AG04450 (cell line): ENCODE measurements at regions not wholly inside any gene's neighbourhood (a gene's known extent, or its start where the extent isn't known, plus 50 kb on each side); places are given as distances from the start of the nearest gene placed in this dataset.

Source experiments
- CTCF ChIA-PET: fragments of 300-600, 350-600 bp; formaldehyde crosslinking; extraction: SDS; loops from one replicate; lab custom pipeline; 2022; ENCODE audit warnings: antibody characterized with exemption, inconsistent platforms; lab: Charles Lee
- POLR2A ChIA-PET: fragments of 350-600 bp; formaldehyde crosslinking; extraction: SDS; loops from one replicate; lab custom pipeline; 2021; ENCODE audit warnings: antibody characterized with exemption, inconsistent platforms; lab: Yijun Ruan, JAX
- DNase-seq: peaks from one replicate; pipeline ENCODE4 v3.0.0-alpha.2; 2011; ENCODE audit warnings: low read depth, low spot score
- H3K27ac ChIP-seq: one replicate; pipeline ENCODE4 v1.5.1; 2012; ENCODE audit warnings: low read depth, low read length, control low read depth
- H3K27me3 ChIP-seq: one replicate; pipeline ENCODE4 v1.6.0; 2012; ENCODE audit warnings: low read length; ENCODE audit not compliant: control insufficient read depth, insufficient read depth
- H3K4me3 ChIP-seq: 2 replicates; pipeline ENCODE4 v1.5.1; 2011; ENCODE audit warnings: mild to moderate bottlenecking, low read depth, low read length, control low read depth
- H3K9me3 ChIP-seq: 2 replicates; pipeline ENCODE4 v1.5.1; 2012; ENCODE audit warnings: low read length; ENCODE audit not compliant: control insufficient read depth, insufficient read depth
- TF ChIP-seq, protein P1 (sequence below): IDR thresholded peaks from 2 replicates; pipeline ENCODE4 v1.5.1; 2011; ENCODE audit warnings: low read depth, low read length, control low read depth, inconsistent platforms

DNA sequence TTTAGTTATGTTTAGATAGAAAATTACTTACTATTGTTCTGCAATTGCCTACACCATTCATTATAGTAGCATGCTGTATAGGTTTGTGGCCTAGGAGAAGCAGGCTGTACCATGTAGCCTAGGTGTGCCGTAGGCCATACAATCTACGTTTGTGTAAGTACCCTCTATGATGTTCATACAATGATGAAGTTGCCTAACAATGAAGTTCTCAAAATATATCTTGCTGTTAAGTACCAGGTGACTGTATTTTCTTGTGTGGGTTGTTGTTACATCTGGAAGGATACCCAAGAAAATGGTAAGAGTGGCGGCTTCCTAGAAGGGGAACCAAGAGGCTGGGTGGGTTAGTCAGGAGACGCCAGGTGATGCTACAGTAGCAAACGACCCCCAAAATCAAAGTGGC is 88.3 kb upstream of the FOXF1 start:
- DNase-seq: no peak
- TF ChIP-seq, protein P1, sequence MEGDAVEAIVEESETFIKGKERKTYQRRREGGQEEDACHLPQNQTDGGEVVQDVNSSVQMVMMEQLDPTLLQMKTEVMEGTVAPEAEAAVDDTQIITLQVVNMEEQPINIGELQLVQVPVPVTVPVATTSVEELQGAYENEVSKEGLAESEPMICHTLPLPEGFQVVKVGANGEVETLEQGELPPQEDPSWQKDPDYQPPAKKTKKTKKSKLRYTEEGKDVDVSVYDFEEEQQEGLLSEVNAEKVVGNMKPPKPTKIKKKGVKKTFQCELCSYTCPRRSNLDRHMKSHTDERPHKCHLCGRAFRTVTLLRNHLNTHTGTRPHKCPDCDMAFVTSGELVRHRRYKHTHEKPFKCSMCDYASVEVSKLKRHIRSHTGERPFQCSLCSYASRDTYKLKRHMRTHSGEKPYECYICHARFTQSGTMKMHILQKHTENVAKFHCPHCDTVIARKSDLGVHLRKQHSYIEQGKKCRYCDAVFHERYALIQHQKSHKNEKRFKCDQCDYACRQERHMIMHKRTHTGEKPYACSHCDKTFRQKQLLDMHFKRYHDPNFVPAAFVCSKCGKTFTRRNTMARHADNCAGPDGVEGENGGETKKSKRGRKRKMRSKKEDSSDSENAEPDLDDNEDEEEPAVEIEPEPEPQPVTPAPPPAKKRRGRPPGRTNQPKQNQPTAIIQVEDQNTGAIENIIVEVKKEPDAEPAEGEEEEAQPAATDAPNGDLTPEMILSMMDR: no peak
- H3K27ac ChIP-seq: no peak overlapping the region
- ChIA-PET POLR2A (no interaction called here), CTCF (no interaction called here)
- H3K9me3 ChIP-seq: peaks cover 6% of the 10 kb centered on the region
- H3K4me3 ChIP-seq: no peak overlapping the region
- no peaks in the 10 kb centered on the region for H3K27me3 ChIP-seq

DNA sequence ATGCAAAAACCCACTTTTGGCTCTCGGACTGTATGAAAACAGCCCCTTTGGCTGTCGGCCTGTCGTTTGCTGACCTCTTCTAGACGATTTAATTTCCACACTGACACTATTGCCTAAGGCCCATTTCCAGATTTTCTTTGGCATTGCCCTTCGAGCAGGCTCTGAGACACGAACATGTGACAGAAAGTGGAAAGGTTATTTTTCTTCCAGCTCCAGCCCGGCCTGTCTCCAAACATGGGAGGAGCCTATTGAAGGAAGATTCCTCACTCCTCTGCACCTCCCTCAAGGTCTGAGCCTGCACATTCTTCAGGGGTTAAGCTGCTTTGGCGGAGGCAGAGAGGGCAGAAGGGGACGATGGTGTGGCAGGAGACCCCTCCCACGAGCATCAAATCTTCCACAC is 85.9 kb upstream of the FOXF1 start:
- CTCF ChIA-PET: no interaction called here

DNA sequence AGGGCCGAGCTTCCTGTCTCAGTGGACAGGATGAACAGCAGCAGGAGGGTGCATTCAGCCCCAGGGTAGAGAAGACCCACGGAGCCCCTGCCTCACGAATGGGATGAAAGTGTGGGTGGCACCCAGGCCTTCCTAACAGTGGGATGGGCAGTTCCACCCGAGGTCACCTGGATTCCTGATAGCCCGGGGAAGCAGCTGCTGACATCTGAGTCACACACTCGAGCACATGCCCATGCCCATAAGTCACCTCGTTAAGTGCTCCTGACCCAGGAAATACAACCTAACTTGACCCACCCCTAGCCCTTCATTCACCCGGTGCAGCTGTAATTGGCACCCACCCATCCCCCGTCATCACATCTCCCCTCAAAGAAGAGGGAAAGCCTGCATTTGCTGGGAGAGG is 85.3 kb upstream of the FOXF1 start:
- Histone ChIP-seq H3K4me3 (no peak overlapping the region), H3K27ac (no peak overlapping the region), H3K27me3 (no peaks in the 10 kb centered on the region), H3K9me3 (peaks cover 6% of the 10 kb centered on the region; the same call in 1 of the 2 replicates)
- no peak for DNase-seq
- TF ChIP-seq, protein P1: no peak
- ChIA-PET CTCF (no interaction called here), POLR2A (no interaction called here)

More for the DNA sequence above, 85.9 kb upstream of the FOXF1 start:
- H3K9me3 ChIP-seq: peaks cover 6% of the 10 kb centered on the region; the same call in 1 of the 2 replicates
- no peak overlapping the region for H3K4me3 ChIP-seq
- DNase-seq: no peak
- no peaks in the 10 kb centered on the region for H3K27me3 ChIP-seq
- TF ChIP-seq, protein P1: no peak
- no peak overlapping the region for H3K27ac ChIP-seq
- POLR2A ChIA-PET: no interaction called here

DNA sequence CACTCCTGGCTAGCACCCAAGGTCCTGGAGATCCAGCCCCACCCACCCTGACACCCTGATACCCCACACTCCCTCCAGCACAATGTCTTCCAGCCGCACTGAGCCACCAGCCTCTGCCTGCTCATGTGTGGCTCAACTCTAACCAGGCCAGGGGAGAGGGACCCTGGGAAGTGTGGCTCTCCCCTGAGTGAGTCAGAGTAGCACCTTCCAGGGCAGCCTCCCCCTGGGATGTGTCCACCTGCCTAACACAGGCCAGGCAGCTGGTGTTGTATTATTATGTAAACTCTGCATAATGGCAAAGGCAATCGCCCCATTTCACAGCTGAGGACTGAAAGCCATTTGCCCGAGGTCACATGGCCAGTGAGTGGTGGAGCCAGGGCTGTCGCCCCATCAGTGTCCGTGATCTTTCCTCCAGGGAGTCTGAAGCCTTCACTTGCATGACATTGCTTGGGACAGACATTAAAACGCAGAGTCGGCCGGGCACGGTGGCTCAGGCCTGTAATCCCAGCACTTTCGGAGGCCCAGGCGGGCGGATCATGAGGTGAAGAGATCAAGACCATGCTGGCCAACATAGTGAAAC is 84.2 kb upstream of the FOXF1 start:
- TF ChIP-seq, protein P1: no peak
- ChIA-PET POLR2A (no interaction called here), CTCF (no interaction called here)
- no peak overlapping the region for H3K4me3 ChIP-seq
- no peak overlapping the region for H3K27ac ChIP-seq
- peaks cover 6% of the 10 kb centered on the region; the same call in 1 of the 2 replicates for H3K9me3 ChIP-seq
- H3K27me3 ChIP-seq: no peaks in the 10 kb centered on the region
- DNase-seq: no peak

DNA sequence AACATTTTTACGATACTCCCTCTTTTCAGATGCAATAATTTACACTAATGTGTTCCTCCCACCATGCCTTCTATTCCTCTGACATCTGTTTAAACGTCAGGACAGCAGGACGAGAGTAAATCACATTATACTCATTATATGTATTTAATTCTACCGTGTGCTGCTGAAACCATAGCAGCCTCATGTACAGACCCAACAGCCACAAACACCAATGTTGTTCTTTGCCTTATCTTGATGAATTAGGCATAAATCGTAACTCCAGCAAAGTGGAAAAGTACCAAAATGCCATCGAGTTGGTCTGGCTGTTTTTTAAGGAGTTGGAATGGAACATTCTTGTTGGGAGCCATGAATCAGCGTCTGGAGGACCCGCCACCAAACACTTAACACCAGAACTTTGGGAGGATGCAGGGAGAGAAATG is 82.9 kb upstream of the FOXF1 start:
- H3K4me3 ChIP-seq: no peak overlapping the region
- H3K27ac ChIP-seq: no peak overlapping the region
- ChIA-PET CTCF (no interaction called here), POLR2A (interaction anchor here (0.6 kb wide), 1 partner anchor 355 kb away, joined by 8 read pairs; no protein-coding TSS in a partner anchor)
- DNase-seq: no peak
- TF ChIP-seq, protein P1: no peak
- peaks cover 1% of the 10 kb centered on the region for H3K9me3 ChIP-seq
- no peaks in the 10 kb centered on the region for H3K27me3 ChIP-seq
